K562 (cell line): ENCODE measurements at regions not wholly inside any gene's neighbourhood (a gene's known extent, or its start where the extent isn't known, plus 50 kb on each side); places are given as distances from the start of the nearest gene placed in this dataset.

ENCODE experiments used
- ARID1B ChIP-seq: fragments of 450-650 bp; IDR thresholded peaks from 2 replicates; pipeline ENCODE4 v1.6.1; 2016; ENCODE audit warnings: antibody characterized with exemption, mild to moderate bottlenecking, inconsistent platforms
- CBFA2T3 ChIP-seq: fragments of 450-650 bp; IDR thresholded peaks from 2 replicates; pipeline ENCODE4 v1.6.1; 2017
- EWSR1 ChIP-seq: fragments of 450-650 bp; IDR thresholded peaks from 2 replicates; pipeline ENCODE4 v1.6.1; 2018; ENCODE audit warnings: borderline replicate concordance, mild to moderate bottlenecking, low read depth, moderate library complexity; ENCODE audit not compliant: partially characterized antibody
- FIP1L1 ChIP-seq: fragments of 200-400 bp; formaldehyde crosslinking; IDR thresholded peaks from 2 replicates; pipeline ENCODE4 v1.6.1; 2018; ENCODE audit warnings: mild to moderate bottlenecking, low read depth, low read length; ENCODE audit not compliant: poor library complexity, severe bottlenecking
- HDAC2 ChIP-seq: fragments of 450-650 bp; IDR thresholded peaks from 2 replicates; pipeline ENCODE4 v1.6.1; 2016; ENCODE audit warnings: mild to moderate bottlenecking
- HMGN3 ChIP-seq: IDR thresholded peaks from 2 replicates; pipeline ENCODE4 v1.6.1; 2011; ENCODE audit warnings: borderline replicate concordance, low read depth, mild to moderate bottlenecking, mixed read lengths, low read length; ENCODE audit not compliant: insufficient read length; ENCODE audit errors: extremely low read depth
- JUN ChIP-seq, 2 experiments: sonication (generic) in 1 of 2; formaldehyde crosslinking in 1 of 2; IDR thresholded peaks; 2 replicates each; pipeline versions ENCODE4 v1.6.1 to v1.8.0; 2012 to 2022; ENCODE audit warnings: borderline replicate concordance in 2 of 2, mild to moderate bottlenecking in 2 of 2, improper control_type of control experiment in 1 of 2, low read depth in 1 of 2, low read length in 1 of 2, missing genetic modification reagents in 1 of 2
- RBM25 ChIP-seq: fragments of 200-400 bp; formaldehyde crosslinking; IDR thresholded peaks from 2 replicates; pipeline ENCODE4 v1.6.1; 2018; ENCODE audit warnings: low read length, low read depth, moderate library complexity; ENCODE audit not compliant: severe bottlenecking
- SIX5 ChIP-seq, 2 experiments: IDR thresholded peaks; 2 replicates each; pipeline ENCODE4 v1.6.1; 2011; ENCODE audit warnings: low read length in 2 of 2, borderline replicate concordance in 1 of 2, low read depth in 1 of 2, mild to moderate bottlenecking in 1 of 2, moderate library complexity in 1 of 2; ENCODE audit not compliant: insufficient read depth in 1 of 2
- TCF3 ChIP-seq: sonication (generic); formaldehyde crosslinking; IDR thresholded peaks from 2 replicates; pipeline ENCODE4 v1.4.0; 2020; ENCODE audit warnings: mild to moderate bottlenecking, missing genetic modification reagents
- ZNF124 ChIP-seq: sonication (generic); formaldehyde crosslinking; IDR thresholded peaks from 2 replicates; pipeline ENCODE4 v1.8.1; 2022; ENCODE audit warnings: missing genetic modification reagents
- ZNF175 ChIP-seq: fragments of 200-800 bp; sonication (Bioruptor generic); IDR thresholded peaks from 2 replicates; pipeline ENCODE4 v1.6.1; 2016; ENCODE audit warnings: low read depth, mild to moderate bottlenecking, missing genetic modification characterization, missing compliant biosample characterization
- TF ChIP-seq, protein P1 (sequence below): fragments of 150-350 bp; IDR thresholded peaks from 2 replicates; pipeline ENCODE4 v1.6.1; 2014; ENCODE audit warnings: low read depth, mild to moderate bottlenecking, low read length, borderline replicate concordance
- TF ChIP-seq, protein P2 (sequence below): sonication (generic); formaldehyde crosslinking; IDR thresholded peaks from 2 replicates; pipeline ENCODE4 v1.8.0; 2022; ENCODE audit warnings: missing genetic modification reagents, mild to moderate bottlenecking, borderline replicate concordance
- TF ChIP-seq, protein P3 (sequence below), 2 experiments: fragments of 450-650 bp; conservative IDR thresholded peaks; 2 replicates each; pipeline ENCODE4 v1.6.1; 2017; ENCODE audit warnings: mild to moderate bottlenecking in 2 of 2, moderate library complexity in 2 of 2
- TF ChIP-seq, protein P4 (sequence below): conservative IDR thresholded peaks from 2 replicates; pipeline ENCODE4 v1.6.1; 2011; ENCODE audit warnings: low read depth, mild to moderate bottlenecking, low read length; ENCODE audit not compliant: control insufficient read depth

DNA sequence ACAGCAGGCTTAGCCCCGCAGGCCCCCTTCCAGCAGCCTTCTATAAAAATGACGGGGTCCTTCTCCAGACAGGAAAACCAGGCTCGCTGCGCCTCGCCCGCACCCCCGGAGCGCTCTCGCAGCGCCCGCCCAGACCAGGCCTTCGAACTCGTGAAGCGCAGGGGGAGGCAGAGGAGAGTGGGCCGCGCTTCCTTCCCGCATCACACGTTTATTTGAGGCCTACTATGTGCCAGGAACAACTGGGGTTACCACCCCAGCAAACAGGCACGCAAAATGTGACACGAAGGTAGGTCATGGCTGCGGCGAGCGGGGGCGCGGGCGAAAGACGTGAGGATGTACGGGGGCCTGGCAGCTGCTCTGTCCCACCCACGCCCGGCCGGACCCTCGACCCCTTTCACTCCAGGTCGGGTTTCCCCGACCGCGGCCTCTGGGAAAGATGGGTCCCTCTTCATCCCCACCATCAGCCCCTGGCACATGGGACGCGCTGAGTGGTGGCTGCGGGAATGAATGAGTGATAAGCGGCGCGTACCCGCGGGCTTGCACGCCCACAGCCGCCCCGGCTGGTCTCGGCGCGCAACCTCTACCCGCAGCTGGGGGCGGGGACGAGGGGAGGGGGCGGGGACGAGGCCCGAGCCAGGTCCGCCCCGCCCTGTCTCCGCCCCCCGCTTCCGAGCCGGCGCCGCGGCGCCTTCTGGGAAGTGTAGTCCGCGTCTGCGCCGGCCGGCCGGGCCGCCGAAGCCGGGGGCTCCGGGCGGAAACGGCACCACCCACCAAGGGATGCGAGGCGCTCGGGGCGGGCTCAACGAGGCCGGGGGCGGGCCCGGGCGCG lies 59.1 kb downstream of the ZNF467 start (continued):
- TF ChIP-seq, protein P1, sequence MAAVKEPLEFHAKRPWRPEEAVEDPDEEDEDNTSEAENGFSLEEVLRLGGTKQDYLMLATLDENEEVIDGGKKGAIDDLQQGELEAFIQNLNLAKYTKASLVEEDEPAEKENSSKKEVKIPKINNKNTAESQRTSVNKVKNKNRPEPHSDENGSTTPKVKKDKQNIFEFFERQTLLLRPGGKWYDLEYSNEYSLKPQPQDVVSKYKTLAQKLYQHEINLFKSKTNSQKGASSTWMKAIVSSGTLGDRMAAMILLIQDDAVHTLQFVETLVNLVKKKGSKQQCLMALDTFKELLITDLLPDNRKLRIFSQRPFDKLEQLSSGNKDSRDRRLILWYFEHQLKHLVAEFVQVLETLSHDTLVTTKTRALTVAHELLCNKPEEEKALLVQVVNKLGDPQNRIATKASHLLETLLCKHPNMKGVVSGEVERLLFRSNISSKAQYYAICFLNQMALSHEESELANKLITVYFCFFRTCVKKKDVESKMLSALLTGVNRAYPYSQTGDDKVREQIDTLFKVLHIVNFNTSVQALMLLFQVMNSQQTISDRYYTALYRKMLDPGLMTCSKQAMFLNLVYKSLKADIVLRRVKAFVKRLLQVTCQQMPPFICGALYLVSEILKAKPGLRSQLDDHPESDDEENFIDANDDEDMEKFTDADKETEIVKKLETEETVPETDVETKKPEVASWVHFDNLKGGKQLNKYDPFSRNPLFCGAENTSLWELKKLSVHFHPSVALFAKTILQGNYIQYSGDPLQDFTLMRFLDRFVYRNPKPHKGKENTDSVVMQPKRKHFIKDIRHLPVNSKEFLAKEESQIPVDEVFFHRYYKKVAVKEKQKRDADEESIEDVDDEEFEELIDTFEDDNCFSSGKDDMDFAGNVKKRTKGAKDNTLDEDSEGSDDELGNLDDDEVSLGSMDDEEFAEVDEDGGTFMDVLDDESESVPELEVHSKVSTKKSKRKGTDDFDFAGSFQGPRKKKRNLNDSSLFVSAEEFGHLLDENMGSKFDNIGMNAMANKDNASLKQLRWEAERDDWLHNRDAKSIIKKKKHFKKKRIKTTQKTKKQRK = no peak
- TF ChIP-seq JUN (IDR thresholded peaks at IDR 0.05; ENCODE audit: borderline replicate concordance, low read depth, low read length) (no peak), JUN (CRISPR knock-in tag; IDR thresholded peaks at IDR 0.05; ENCODE audit: borderline replicate concordance) (no peak), CBFA2T3 (peak; percentile 20; the same call in 1 of the 2 replicates), FIP1L1 (peak; percentile 24), HMGN3 (peak; percentile 54), SIX5 (IDR thresholded peaks at IDR 0.05; ENCODE audit: borderline replicate concordance in 1 of 2, insufficient read depth in 1 of 2, low read depth in 1 of 2, low read length in 2 of 2) (peak; percentile 58 to 59; a peak in 2 of 4 replicates), RBM25 (no peak), ZNF124 (CRISPR knock-in tag) (no peak), TCF3 (CRISPR knock-in tag) (peak; percentile 25; the same call in 1 of the 2 replicates), ARID1B (peak; percentile 53), ZNF175 (CRISPR knock-in tag) (no peak), EWSR1 (no peak), HDAC2 (0 out of 2 replicates have a peak, but pooled peaks have one; percentile 30)
- TF ChIP-seq, protein P2, sequence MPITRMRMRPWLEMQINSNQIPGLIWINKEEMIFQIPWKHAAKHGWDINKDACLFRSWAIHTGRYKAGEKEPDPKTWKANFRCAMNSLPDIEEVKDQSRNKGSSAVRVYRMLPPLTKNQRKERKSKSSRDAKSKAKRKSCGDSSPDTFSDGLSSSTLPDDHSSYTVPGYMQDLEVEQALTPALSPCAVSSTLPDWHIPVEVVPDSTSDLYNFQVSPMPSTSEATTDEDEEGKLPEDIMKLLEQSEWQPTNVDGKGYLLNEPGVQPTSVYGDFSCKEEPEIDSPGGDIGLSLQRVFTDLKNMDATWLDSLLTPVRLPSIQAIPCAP (CRISPR knock-in tag) = no peak
- TF ChIP-seq, protein P3, sequence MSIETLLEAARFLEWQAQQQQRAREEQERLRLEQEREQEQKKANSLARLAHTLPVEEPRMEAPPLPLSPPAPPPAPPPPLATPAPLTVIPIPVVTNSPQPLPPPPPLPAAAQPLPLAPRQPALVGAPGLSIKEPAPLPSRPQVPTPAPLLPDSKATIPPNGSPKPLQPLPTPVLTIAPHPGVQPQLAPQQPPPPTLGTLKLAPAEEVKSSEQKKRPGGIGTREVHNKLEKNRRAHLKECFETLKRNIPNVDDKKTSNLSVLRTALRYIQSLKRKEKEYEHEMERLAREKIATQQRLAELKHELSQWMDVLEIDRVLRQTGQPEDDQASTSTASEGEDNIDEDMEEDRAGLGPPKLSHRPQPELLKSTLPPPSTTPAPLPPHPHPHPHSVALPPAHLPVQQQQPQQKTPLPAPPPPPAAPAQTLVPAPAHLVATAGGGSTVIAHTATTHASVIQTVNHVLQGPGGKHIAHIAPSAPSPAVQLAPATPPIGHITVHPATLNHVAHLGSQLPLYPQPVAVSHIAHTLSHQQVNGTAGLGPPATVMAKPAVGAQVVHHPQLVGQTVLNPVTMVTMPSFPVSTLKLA (conservative IDR thresholded peaks at IDR 0.05) = peak in 1 of 2 experiments; percentile 51; a peak in 1 of 4 replicates
- TF ChIP-seq, protein P4, sequence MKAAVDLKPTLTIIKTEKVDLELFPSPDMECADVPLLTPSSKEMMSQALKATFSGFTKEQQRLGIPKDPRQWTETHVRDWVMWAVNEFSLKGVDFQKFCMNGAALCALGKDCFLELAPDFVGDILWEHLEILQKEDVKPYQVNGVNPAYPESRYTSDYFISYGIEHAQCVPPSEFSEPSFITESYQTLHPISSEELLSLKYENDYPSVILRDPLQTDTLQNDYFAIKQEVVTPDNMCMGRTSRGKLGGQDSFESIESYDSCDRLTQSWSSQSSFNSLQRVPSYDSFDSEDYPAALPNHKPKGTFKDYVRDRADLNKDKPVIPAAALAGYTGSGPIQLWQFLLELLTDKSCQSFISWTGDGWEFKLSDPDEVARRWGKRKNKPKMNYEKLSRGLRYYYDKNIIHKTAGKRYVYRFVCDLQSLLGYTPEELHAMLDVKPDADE = peak; percentile 89
